ENCODE measurements at regions not wholly inside any gene's neighbourhood (a gene's known extent, or its start where the extent isn't known, plus 50 kb on each side); places are given as distances from the start of the nearest gene placed in this dataset.
"Not testable (repeated sequence)": the region's sequence is repeated elsewhere in the genome, so short reads cannot be mapped to it uniquely, and the experiment has no call there.

GRCh38 chr1:182191381-182192115, 130.0 kb upstream of the ZNF648 start:
- DNase-seq = no peak

GRCh38 chr1:182189535-182190066, 128.1 kb upstream of the ZNF648 start:
- no peak for DNase-seq

DNA sequence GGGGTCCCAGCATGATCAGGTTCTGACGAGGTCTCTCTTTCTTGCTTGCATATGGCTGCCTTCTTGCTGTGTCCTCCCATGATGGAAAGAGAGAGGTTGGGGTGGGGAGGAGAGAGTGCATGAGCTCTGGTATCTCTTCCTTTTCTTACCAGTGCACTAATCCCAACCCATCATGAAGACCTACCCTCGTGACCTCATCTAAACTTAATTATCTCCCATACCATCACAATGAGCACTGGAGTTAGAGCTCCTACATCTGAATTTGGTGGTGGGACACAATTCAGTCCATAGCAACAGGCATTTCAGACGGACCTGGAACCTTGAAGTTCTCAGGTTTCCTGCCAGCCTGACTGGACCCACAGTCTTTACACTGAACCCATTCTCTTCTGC, 125.2 kb upstream of the ZNF648 start:
- no peak for DNase-seq

- DNase-seq = no peak
These were observed 124.6 kb upstream of the ZNF648 start for GRCh38 chr1:182185842-182186756.

DNA sequence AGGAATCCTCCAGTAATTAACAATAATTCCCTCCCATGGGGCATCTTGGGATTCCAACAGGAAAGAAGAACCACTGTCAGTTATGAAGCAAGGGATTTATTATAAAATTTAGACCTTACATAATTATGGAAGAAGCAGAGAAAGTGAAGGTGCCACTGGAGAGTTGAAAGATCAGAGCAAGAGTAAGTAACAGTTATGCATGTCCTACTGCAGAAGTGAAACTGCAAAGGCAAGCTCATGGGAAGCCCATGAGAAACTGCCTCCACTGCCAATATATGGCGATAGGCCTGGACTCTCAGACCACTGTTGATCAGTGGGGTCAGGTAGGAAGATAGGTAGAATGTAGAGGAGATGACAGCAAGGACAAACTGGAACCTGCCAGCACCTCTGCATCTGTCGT, 123.6 kb upstream of the ZNF648 start:
- no peak for DNase-seq

- no peak for DNase-seq
These were observed 122.1 kb upstream of the ZNF648 start for GRCh38 chr1:182183606-182184005.

GRCh38 chr1:182182311-182182710, 120.8 kb upstream of the ZNF648 start:
- DNase-seq = no peak

- DNase-seq = no peak
These were observed 119.7 kb upstream of the ZNF648 start for GRCh38 chr1:182181167-182181572.

DNA sequence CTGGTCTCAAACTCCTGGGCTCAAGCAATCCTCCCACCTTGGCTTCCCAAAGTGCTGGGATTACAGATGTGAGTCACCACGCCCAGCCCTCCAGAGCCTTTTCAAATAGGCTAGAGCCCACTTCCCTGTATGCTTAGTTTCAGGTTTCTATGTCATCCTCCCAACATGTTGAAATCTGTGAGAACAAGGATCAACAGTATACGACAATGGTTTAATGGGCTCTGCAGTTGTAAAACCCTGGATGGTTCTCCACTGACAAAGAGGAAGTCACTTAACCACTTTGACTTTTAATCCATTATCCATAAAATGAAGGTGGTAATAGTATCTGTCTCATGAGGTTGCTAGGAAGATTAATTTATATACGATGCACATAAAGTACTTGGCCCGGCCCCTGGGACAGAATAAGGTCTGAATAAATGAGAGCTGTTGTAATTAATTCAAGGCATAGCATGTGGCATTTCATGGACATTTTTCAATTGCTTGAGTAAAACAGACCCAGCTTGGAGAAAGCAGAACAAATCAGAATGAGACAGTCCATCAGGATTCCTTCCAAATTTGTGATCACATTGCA, 113.9 kb upstream of the ZNF648 start:
- peak; percentile 28 for DNase-seq

DNA sequence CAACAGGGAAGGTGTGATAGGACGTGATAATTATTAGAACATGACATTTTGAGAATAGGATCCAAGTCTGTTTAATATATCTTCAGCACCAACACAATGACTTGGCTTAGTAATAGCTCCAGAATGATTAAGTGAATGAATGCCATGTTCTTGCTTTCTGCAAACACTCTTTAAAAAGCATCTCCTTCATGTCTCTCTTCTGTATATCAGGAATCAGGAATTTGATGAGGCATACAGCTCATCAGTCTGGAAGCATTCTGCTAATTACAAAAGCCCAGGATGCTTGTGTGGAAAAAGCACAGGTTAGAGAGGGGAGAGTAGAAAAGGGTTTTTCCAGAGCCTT, 113.0 kb upstream of the ZNF648 start:
- no peak for DNase-seq

- DNase-seq = no peak
These were observed 112.4 kb upstream of the ZNF648 start for GRCh38 chr1:182173808-182174512.

GRCh38 chr1:182172699-182173098, 111.2 kb upstream of the ZNF648 start:
- no peak for DNase-seq

- DNase-seq = peak; percentile 66
These were observed 109.5 kb upstream of the ZNF648 start for GRCh38 chr1:182170891-182171461.

DNA sequence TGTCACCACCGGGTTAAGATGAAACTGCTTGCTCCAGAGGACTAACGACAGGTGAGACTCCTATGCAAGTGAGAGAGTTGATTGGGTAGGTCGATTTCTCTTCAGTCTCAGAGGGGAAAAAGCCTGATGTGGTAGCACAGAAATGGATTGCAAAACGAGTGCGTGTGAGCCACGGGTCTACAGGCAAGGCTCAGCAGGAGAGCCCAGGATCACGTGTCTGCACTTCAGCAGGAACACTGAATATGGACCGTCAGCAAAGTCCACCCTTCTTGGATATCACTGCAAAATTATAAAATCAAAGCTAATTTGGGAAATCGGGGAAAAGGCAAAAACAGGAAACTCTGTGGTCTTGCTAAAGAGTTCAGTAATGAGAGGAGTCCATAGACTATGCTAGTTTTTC, 107.7 kb upstream of the ZNF648 start:
- no peak for DNase-seq

DNA sequence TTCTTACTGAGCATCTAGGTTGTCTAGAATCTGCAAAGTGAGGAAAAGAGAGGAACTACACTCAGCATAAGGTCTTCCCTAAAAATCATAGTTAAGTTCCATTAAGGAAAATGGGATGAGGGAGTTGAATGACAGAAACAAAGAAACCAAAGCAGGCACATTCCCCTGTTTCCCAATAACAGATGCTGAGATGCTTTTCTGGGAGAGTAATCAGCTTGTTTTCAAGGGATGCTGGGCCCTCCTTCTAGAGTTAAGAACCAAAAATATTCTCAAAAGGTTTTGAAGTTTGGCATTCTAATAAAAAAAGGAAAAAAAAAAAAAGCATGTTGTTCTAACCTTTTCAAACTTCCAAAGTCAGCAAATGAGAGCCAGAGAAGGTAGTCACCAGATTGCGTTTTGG, 105.2 kb upstream of the ZNF648 start:
- DNase-seq = no peak

DNA sequence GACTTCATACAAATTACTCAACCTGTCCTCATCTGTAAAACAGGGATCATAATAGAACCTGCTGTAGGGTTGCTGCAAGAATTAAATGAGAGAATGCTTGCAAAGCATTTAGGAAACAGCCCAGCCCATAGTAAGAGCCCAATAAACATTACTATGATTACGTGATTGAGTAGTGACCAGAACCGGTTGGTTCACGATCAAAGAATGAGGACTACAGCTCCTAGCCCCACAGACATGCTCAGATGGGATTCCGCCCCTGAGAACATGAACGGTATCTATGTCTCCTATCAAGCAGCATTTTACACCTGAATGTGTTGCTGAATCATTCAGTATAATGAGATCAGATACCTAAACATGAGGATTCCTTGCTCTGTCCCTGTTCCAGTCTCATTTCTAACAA, 104.8 kb upstream of the ZNF648 start:
- DNase-seq = no peak

- no peak for DNase-seq
These were observed 102.8 kb upstream of the ZNF648 start for GRCh38 chr1:182164273-182164672.

GRCh38 chr1:182163821-182164223, 102.3 kb upstream of the ZNF648 start:
- no peak for DNase-seq

GRCh38 chr1:182159443-182159842, 97.9 kb upstream of the ZNF648 start:
- no peak for DNase-seq

GRCh38 chr1:182157187-182157586, 95.7 kb upstream of the ZNF648 start:
- DNase-seq = no peak

DNA sequence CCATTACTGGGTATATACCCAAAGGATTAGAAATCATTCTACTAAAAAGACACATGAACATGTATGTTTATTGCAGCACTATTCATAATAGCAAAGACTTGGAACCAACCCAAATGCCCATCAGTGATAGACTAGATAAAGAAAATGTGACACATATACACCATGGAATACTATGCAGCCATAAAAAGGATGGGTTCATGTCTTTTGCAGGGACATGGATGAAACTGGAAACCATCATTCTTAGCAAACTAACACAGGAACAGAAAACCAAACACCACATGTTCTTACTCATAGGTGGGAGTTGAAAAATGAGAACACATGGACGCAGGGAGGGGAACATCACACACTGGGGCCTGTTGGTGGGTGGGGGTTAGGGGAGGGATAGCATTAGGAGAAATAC, 92.9 kb upstream of the ZNF648 start:
- not testable (repeated sequence) for DNase-seq

GRCh38 chr1:182149411-182149965, 88.0 kb upstream of the ZNF648 start:
- DNase-seq = peak; percentile 96
